ENCODE measurements at regions not wholly inside any gene's neighbourhood (a gene's known extent, or its start where the extent isn't known, plus 50 kb on each side); places are given as distances from the start of the nearest gene placed in this dataset.
"Not testable (repeated sequence)": the region's sequence is repeated elsewhere in the genome, so short reads cannot be mapped to it uniquely, and the experiment has no call there.

DNA sequence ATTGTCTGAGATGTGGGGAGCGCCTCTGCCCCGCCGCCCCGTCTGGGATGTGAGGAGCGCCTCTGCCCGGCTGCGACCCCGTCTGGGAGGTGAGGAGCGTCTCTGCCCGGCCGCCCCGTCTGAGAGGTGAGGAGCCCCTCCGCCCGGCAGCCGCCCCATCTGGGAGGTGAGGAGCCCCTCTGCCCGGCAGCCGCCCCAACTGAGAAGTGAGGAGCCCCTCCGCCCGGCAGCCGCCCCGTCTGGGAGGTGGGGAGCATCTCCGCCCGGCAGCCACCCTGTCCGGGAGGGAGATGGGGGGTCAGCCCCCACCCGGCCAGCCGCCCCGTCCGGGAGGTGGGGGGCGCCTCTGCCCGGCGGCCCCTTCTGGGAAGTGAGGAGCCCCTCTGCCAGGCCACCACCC is 70.9 kb upstream of the ARL15 start:
- not testable (repeated sequence) for TF ChIP-seq CTCF, POLR2A (IDR thresholded peaks at IDR 0.05)
